ENCODE measurements at regions not wholly inside any gene's neighbourhood (a gene's known extent, or its start where the extent isn't known, plus 50 kb on each side); places are given as distances from the start of the nearest gene placed in this dataset.

- TF ChIP-seq EZH2 (IDR thresholded peaks at IDR 0.05; ENCODE audit: insufficient read depth, poor library complexity, severe bottlenecking) (no peak), EZH2phosphoT487 (IDR thresholded peaks at IDR 0.05; ENCODE audit: insufficient read depth, low read depth) (no peak)
Observed at GRCh38 chr1:188155261-188155660, 1326.5 kb downstream of the PLA2G4A start.
